KBM-7 (cell line): ENCODE measurements at regions not wholly inside any gene's neighbourhood (a gene's known extent, or its start where the extent isn't known, plus 50 kb on each side); places are given as distances from the start of the nearest gene placed in this dataset.

Experiments
- DNase-seq: peaks from one replicate; pipeline ENCODE4 v3.0.0-alpha.2; 2015
- in situ Hi-C: fragments of 300-500 bp; cut with MboI; formaldehyde crosslinking; loops from 2 replicates; pipeline ENCODE4 v1.14.3; 2020; ENCODE audit warnings: low sequenced_read_pairs, low pct_unique_long_range_greater_than_20kb, mixed read lengths

DNA sequence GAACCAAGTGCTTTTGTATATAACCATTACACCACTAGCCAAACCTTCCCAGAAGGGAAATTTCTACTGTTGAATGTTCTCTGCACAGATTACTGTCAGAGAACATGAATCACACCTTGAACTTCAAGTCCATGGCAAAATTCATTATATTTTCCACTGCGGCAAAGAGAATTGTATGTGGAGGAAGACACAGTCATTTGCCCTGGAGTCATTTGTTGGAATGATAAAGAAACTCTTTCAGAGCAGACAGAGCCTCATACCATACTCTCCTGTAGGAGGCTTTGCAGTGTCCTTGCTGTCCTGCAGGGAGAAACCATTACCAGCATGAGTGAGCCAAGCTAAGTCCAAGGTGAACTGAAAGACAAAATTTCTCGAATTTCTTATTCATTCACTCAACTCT, 369.0 kb downstream of the ARHGEF28 start:
- no peak for DNase-seq
- in situ Hi-C loops, result no loop called here
